C4-2B (cell line): ENCODE measurements at regions not wholly inside any gene's neighbourhood (a gene's known extent, or its start where the extent isn't known, plus 50 kb on each side); places are given as distances from the start of the nearest gene placed in this dataset.

Experiments
- CTCF ChIP-seq: fragments of 450-650 bp; conservative IDR thresholded peaks from 2 replicates; pipeline ENCODE4 v1.5.1; 2017; ENCODE audit warnings: mild to moderate bottlenecking
- ZFX ChIP-seq: fragments of 450-650 bp; IDR thresholded peaks from 2 replicates; pipeline ENCODE4 v1.6.1; 2017

GRCh38 chr11:13899603-13900002 lies 62.9 kb upstream of the SPON1 start:
- TF ChIP-seq CTCF (no peak), ZFX (no peak)
